HCT116 (cell line): ENCODE measurements at regions not wholly inside any gene's neighbourhood (a gene's known extent, or its start where the extent isn't known, plus 50 kb on each side); places are given as distances from the start of the nearest gene placed in this dataset.

Experiments
- ATAC-seq: fragments of 200-7000 bp; cut with Tn5 transposase; 2 replicates; pipeline ENCODE4 v1.9.1; 2020; ENCODE audit warnings: mild to moderate bottlenecking, moderate library complexity
- BruUV-seq: library from RNA; stranded (reverse); fragments of 400-500 nt; replicated peaks from 2 replicates; lab custom pipeline; 2021; lab: Mats Ljungman, UMichigan
- CTCF ChIA-PET: fragments of 300-600 bp; sonication (Branson Sonifier 250); formaldehyde crosslinking; loops from one replicate; lab custom pipeline; 2021; ENCODE audit warnings: antibody characterized with exemption; lab: Charles Lee
- POLR2A ChIA-PET: fragments of 300-600, 350-600 bp; sonication (Branson Sonifier 250); formaldehyde crosslinking; loops from one replicate; lab custom pipeline; 2021; ENCODE audit warnings: antibody characterized with exemption; lab: Charles Lee
- RAD21 ChIA-PET, 2 experiments: fragments of 300-600 bp; sonication (Branson Sonifier 250); formaldehyde crosslinking; loops; one replicate each; lab custom pipeline; 2023; ENCODE audit warnings: low total read pairs in 2 of 2; ENCODE audit not compliant: uncharacterized antibody in 2 of 2, unreplicated experiment in 2 of 2, low non-redundant PET in 1 of 2; lab: Charles Lee
- DNase-seq: peaks from one replicate; pipeline ENCODE4 v3.0.0-alpha.2; 2010; ENCODE audit warnings: low read depth, low spot score
- H2AFZ ChIP-seq: fragments of 200-600 bp; shearing (Covaris generic), sonication (generic); 2 replicates; pipeline ENCODE4 v1.6.1; 2017; ENCODE audit warnings: low read depth, mixed run types, mixed read lengths, antibody characterized with exemption, low read length; ENCODE audit not compliant: poor library complexity, severe bottlenecking
- H3K27ac ChIP-seq: 2 replicates; pipeline ENCODE4 v1.5.1; 2012; ENCODE audit warnings: low read depth, low read length
- H3K27me3 ChIP-seq: fragments of 200-600 bp; sonication (generic); 2 replicates; pipeline ENCODE4 v1.6.1; 2016; ENCODE audit warnings: mixed run types, low read length, mixed read lengths; ENCODE audit not compliant: insufficient read depth
- H3K36me3 ChIP-seq, 2 experiments: fragments of 200-500 bp in 1 of 2; fragments of 200-600 bp in 1 of 2; sonication (Bioruptor generic) in 1 of 2; sonication (generic) in 1 of 2; 2 replicates each; pipeline versions ENCODE4 v1.5.1 to v1.6.1; 2014 to 2016; ENCODE audit warnings: low read length in 2 of 2, inconsistent platforms in 1 of 2, mixed read lengths in 1 of 2, mixed run types in 1 of 2; ENCODE audit not compliant: insufficient read depth in 2 of 2, control insufficient read depth in 1 of 2
- H3K4me1 ChIP-seq, 2 experiments: fragments of 200-600 bp in 1 of 2; sonication (generic) in 1 of 2; 2 replicates each; pipeline versions ENCODE4 v1.5.1 to v1.6.1; 2012 to 2017; ENCODE audit warnings: low read length in 2 of 2, inconsistent platforms in 1 of 2, mild to moderate bottlenecking in 1 of 2, mixed read lengths in 1 of 2, mixed run types in 1 of 2, moderate library complexity in 1 of 2; ENCODE audit not compliant: insufficient read depth in 2 of 2, control insufficient read depth in 1 of 2
- H3K4me2 ChIP-seq: fragments of 200-600 bp; sonication (generic); 2 replicates; pipeline ENCODE4 v1.6.1; 2017; ENCODE audit warnings: mixed run types, low read length, mixed read lengths
- H3K4me3 ChIP-seq, 2 experiments: fragments of 200-600 bp in 1 of 2; sonication (generic) in 1 of 2; replicated peaks in 1 of 2; 2 replicates each; pipeline ENCODE4 v1.5.1; 2011 to 2016; ENCODE audit warnings: low read length in 2 of 2, control low read depth in 1 of 2, low read depth in 1 of 2, mild to moderate bottlenecking in 1 of 2, mixed read lengths in 1 of 2, mixed run types in 1 of 2
- H3K79me2 ChIP-seq: fragments of 200-600 bp; sonication (generic); 2 replicates; pipeline ENCODE4 v1.6.1; 2017; ENCODE audit warnings: mild to moderate bottlenecking, mixed run types, low read length, moderate library complexity, mixed read lengths; ENCODE audit not compliant: insufficient read depth
- H3K9ac ChIP-seq: fragments of 200-600 bp; sonication (generic); 2 replicates; pipeline ENCODE4 v1.6.1; 2016; ENCODE audit warnings: low read length, mixed read lengths
- H3K9me2 ChIP-seq: fragments of 200-600 bp; sonication (generic), shearing (Covaris generic); 2 replicates; pipeline ENCODE4 v1.6.1; 2017; ENCODE audit warnings: mixed run types, mild to moderate bottlenecking, moderate library complexity; ENCODE audit not compliant: insufficient read depth
- H3K9me3 ChIP-seq, 2 experiments: fragments of 200-500 bp in 1 of 2; fragments of 200-600 bp in 1 of 2; sonication (Bioruptor generic) in 1 of 2; sonication (generic) in 1 of 2; 2 replicates each; pipeline ENCODE4 v1.6.1; 2014 to 2017; ENCODE audit warnings: low read length in 2 of 2, mixed read lengths in 2 of 2, inconsistent platforms in 1 of 2, low read depth in 1 of 2, mild to moderate bottlenecking in 1 of 2, mixed run types in 1 of 2, moderate library complexity in 1 of 2; ENCODE audit not compliant: control insufficient read depth in 1 of 2, insufficient read depth in 1 of 2
- H4K20me1 ChIP-seq: fragments of 200-600 bp; sonication (generic), shearing (Covaris generic); 2 replicates; pipeline ENCODE4 v1.6.1; 2017; ENCODE audit warnings: mixed run types, mild to moderate bottlenecking, moderate library complexity; ENCODE audit not compliant: insufficient read depth
- ATF3 ChIP-seq: IDR thresholded peaks from 2 replicates; pipeline ENCODE4 v1.6.1; 2012
- CEBPB ChIP-seq: IDR thresholded peaks from 2 replicates; pipeline ENCODE4 v1.6.1; 2012; ENCODE audit warnings: low read depth
- EZH2 ChIP-seq: fragments of 200-600 bp; sonication (generic); IDR thresholded peaks from 2 replicates; pipeline ENCODE4 v1.6.1; 2017; ENCODE audit warnings: antibody characterized with exemption, mixed run types
- FOSL1 ChIP-seq: IDR thresholded peaks from 2 replicates; pipeline ENCODE4 v1.6.1; 2012; ENCODE audit warnings: low read depth
- MAX ChIP-seq: IDR thresholded peaks from 2 replicates; pipeline ENCODE4 v1.6.1; 2012
- POLR2A ChIP-seq: IDR thresholded peaks from 2 replicates; pipeline ENCODE4 v1.7.0; 2011; ENCODE audit warnings: borderline replicate concordance; ENCODE audit not compliant: insufficient read depth, insufficient read length; ENCODE audit errors: extremely low read depth
- POLR2AphosphoS5 ChIP-seq: IDR thresholded peaks from 2 replicates; pipeline ENCODE4 v1.6.1; 2011; ENCODE audit warnings: mild to moderate bottlenecking, low read depth, low read length, moderate library complexity
- RAD21 ChIP-seq: IDR thresholded peaks from 2 replicates; pipeline ENCODE4 v1.6.1; 2012; ENCODE audit warnings: low read depth, mild to moderate bottlenecking
- SIN3A ChIP-seq: IDR thresholded peaks from 2 replicates; pipeline ENCODE4 v1.6.1; 2012; ENCODE audit warnings: low read depth
- SP1 ChIP-seq: IDR thresholded peaks from 2 replicates; pipeline ENCODE4 v1.6.1; 2012; ENCODE audit warnings: low read depth
- ZBTB33 ChIP-seq: IDR thresholded peaks from 2 replicates; pipeline ENCODE4 v1.6.1; 2011; ENCODE audit warnings: mild to moderate bottlenecking, low read length, moderate library complexity; ENCODE audit not compliant: insufficient replicate concordance; ENCODE audit errors: extremely low read depth
- ZNF274 ChIP-seq: fragments of 200-500 bp; sonication (Bioruptor generic); IDR thresholded peaks from 2 replicates; pipeline ENCODE4 v1.6.1; 2014; ENCODE audit warnings: mild to moderate bottlenecking, low read depth, low read length, inconsistent platforms
- intact Hi-C: fragments of 100-400 bp; cut with micrococcal nuclease; formaldehyde crosslinking; loops from 2 replicates; pipeline ENCODE4 v1.10.0; 2022

GRCh38 chr16:47973552-47973951 lies 182.2 kb downstream of the ABCC12 start:
- Histone ChIP-seq H3K9me3 (no peaks in the 10 kb centered on the region), H3K27me3 (peaks cover 44% of the 10 kb centered on the region), H3K4me3 (no peak overlapping the region), H3K9me2 (no peaks in the 10 kb centered on the region), H4K20me1 (no peaks in the 10 kb centered on the region), H3K4me2 (no peak overlapping the region), H3K36me3 (no peaks in the 10 kb centered on the region), H3K79me2 (no peaks in the 10 kb centered on the region), H3K4me1 (no peaks in the 10 kb centered on the region), H2AFZ (no peak overlapping the region), H3K9ac (no peak overlapping the region), H3K27ac (no peak overlapping the region)
- no TSS peak for BruUV-seq
- ChIA-PET POLR2A (no interaction called here), RAD21 (no interaction called here), CTCF (no interaction called here)
- no peak for TF ChIP-seq ATF3
- TF ChIP-seq ZNF274: no peak
- no peak for TF ChIP-seq EZH2
- TF ChIP-seq ZBTB33: no peak
- DNase-seq (no peak), ATAC-seq (no peak)
- intact Hi-C loops: no loop called here

GRCh38 chr16:47972246-47972985 lies 183.4 kb downstream of the ABCC12 start:
- H4K20me1 ChIP-seq: no peaks in the 10 kb centered on the region
- no TSS peak for BruUV-seq
- ChIA-PET POLR2A (no interaction called here), RAD21 (no interaction called here), CTCF (no interaction called here)
- no peaks in the 10 kb centered on the region for H3K9me2 ChIP-seq
- no peak for DNase-seq
- no peak for ATAC-seq
- no peak overlapping the region for H3K4me2 ChIP-seq
- no peak overlapping the region for H3K4me3 ChIP-seq
- H3K4me1 ChIP-seq: no peaks in the 10 kb centered on the region
- H3K9me3 ChIP-seq: no peaks in the 10 kb centered on the region
- intact Hi-C loops: no loop called here
- peaks cover 41% of the 10 kb centered on the region for H3K27me3 ChIP-seq
- H3K9ac ChIP-seq: no peak overlapping the region
- H3K27ac ChIP-seq: no peak overlapping the region
- H3K79me2 ChIP-seq: no peaks in the 10 kb centered on the region
- H3K36me3 ChIP-seq: no peaks in the 10 kb centered on the region
- no peak overlapping the region for H2AFZ ChIP-seq
- TF ChIP-seq RAD21 (no peak), ZBTB33 (no peak), POLR2AphosphoS5 (no peak), POLR2A (no peak), ATF3 (no peak), MAX (no peak), SP1 (no peak), SIN3A (no peak), CEBPB (no peak), FOSL1 (no peak)
